ENCODE measurements at regions not wholly inside any gene's neighbourhood (a gene's known extent, or its start where the extent isn't known, plus 50 kb on each side); places are given as distances from the start of the nearest gene placed in this dataset.

DNA sequence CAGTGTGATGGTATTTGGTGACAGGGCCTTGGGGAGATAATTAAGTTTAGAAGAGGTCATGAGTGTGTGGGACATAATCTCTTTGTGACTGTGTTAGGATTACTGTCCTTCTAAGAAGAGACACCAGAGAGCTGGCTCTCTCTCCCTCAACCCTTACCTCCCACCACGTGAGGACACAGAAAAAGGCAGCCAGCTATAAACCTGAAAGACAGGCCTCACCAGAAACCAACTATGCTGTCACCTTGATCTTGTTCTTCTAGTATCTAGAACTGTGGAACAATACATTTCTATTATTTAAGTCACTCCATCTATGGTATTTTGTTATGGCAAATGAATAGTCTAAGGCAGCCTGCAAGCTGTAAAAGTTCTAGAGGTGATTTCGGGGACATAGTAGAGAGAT, 203.7 kb downstream of the OTOR start:
- TF ChIP-seq, protein P1, sequence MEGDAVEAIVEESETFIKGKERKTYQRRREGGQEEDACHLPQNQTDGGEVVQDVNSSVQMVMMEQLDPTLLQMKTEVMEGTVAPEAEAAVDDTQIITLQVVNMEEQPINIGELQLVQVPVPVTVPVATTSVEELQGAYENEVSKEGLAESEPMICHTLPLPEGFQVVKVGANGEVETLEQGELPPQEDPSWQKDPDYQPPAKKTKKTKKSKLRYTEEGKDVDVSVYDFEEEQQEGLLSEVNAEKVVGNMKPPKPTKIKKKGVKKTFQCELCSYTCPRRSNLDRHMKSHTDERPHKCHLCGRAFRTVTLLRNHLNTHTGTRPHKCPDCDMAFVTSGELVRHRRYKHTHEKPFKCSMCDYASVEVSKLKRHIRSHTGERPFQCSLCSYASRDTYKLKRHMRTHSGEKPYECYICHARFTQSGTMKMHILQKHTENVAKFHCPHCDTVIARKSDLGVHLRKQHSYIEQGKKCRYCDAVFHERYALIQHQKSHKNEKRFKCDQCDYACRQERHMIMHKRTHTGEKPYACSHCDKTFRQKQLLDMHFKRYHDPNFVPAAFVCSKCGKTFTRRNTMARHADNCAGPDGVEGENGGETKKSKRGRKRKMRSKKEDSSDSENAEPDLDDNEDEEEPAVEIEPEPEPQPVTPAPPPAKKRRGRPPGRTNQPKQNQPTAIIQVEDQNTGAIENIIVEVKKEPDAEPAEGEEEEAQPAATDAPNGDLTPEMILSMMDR (IDR thresholded peaks at IDR 0.05): no peak
- TF ChIP-seq POLR2A (IDR thresholded peaks at IDR 0.05) (no peak), POLR2AphosphoS5 (IDR thresholded peaks at IDR 0.05) (no peak), EP300 (IDR thresholded peaks at IDR 0.05) (no peak)

Measured in upper lobe of left lung (tissue), 4 donors.